Activated naive CD8-positive, alpha-beta T cell treated with anti-CD3 and anti-CD28 coated beads, Interleukin-2, amount 10 ng/mL, durations not matched to agents 7 days and 5 days (primary cell): ENCODE measurements at regions not wholly inside any gene's neighbourhood (a gene's known extent, or its start where the extent isn't known, plus 50 kb on each side); places are given as distances from the start of the nearest gene placed in this dataset.
"Not testable (repeated sequence)": the region's sequence is repeated elsewhere in the genome, so short reads cannot be mapped to it uniquely, and the experiment has no call there.

Experiments
- ATAC-seq: fragments of 150-1000 bp; cut with Tn5 transposase; one replicate; pipeline ENCODE4 v1.10.0; 2021; ENCODE audit warnings: low read depth, moderate library complexity
- POLR2A ChIA-PET: fragments of 350-600 bp; sonication (Branson Sonifier 250); formaldehyde crosslinking; loops from one replicate; lab custom pipeline; 2021; ENCODE audit warnings: antibody characterized with exemption; lab: Charles Lee
- DNase-seq: peaks from one replicate; pipeline ENCODE4 v3.0.0; 2021
- H3K27ac Mint-ChIP-seq: one replicate; pipeline ENCODE4 v1.8.0; 2022; ENCODE audit warnings: mild to moderate bottlenecking, mixed read lengths
- H3K27me3 Mint-ChIP-seq: one replicate; pipeline ENCODE4 v1.8.0; 2022; ENCODE audit warnings: mild to moderate bottlenecking, moderate library complexity, mixed read lengths
- H3K36me3 Mint-ChIP-seq: one replicate; pipeline ENCODE4 v1.8.0; 2021; ENCODE audit warnings: mild to moderate bottlenecking, mixed read lengths
- H3K4me1 Mint-ChIP-seq: one replicate; pipeline ENCODE4 v1.8.0; 2021; ENCODE audit warnings: mixed read lengths
- H3K4me3 Mint-ChIP-seq: one replicate; pipeline ENCODE4 v1.8.0; 2022; ENCODE audit warnings: mild to moderate bottlenecking, moderate library complexity, mixed read lengths
- H3K9me3 Mint-ChIP-seq: one replicate; pipeline ENCODE4 v1.8.0; 2021; ENCODE audit warnings: mixed read lengths

DNA sequence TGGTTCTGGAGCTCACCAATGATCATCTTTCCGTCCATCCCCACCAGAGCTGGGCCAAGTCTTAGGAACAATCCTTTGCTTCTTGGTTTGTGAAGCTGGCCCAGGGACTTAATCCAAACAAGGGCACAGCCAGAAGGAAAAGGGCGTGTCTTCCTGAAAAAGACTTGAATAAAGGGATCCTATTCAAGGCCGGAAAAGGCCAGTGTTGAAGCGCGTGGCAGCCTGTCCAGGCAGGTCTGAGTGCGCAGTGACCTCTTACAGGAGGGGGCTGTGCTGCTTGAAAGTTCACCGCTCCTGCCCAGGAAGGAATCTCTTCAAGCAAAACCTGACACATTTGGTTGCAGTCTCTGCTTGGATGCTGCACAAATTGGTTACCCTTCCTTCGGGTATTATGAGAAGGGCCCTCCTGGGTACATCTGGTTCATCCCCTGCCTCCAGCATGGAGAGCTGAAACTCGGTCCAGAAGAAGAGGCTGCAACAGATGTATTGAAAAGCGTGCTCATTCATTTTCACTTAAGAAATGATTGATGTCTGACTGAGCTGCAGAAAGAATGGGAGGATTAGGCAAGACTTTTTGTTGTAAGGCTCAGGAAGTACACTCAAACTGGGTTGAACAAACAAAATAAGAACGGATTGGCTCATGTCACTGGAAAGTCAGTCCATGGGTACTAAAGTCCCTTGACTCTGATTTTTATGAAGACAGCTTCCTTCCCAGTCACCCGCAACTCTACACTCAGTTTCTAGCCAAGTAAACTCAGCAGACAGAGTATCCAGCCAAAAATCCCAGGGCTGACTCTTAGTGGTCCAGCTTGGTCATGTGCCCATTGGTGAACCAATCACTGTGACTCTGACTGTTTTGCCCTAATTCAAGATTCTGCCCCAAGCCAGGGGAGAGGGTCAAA is 136.3 kb downstream of the TFAP2C start:
- Mint-ChIP-seq H3K4me3 (no peak overlapping the region), H3K36me3 (no peaks in the 10 kb centered on the region), H3K9me3 (peaks cover 1% of the 10 kb centered on the region), H3K27me3 (no peaks in the 10 kb centered on the region), H3K4me1 (no peaks in the 10 kb centered on the region), H3K27ac (no peak overlapping the region)
- POLR2A ChIA-PET: no interaction called here
- ATAC-seq: no peak
- DNase-seq: no peak

- Mint-ChIP-seq H3K27me3 (no peaks in the 10 kb centered on the region), H3K4me1 (no peaks in the 10 kb centered on the region), H3K27ac (no peak overlapping the region), H3K4me3 (no peak overlapping the region), H3K36me3 (no peaks in the 10 kb centered on the region), H3K9me3 (peaks cover 1% of the 10 kb centered on the region)
- no peak for DNase-seq
- POLR2A ChIA-PET: no interaction called here
- no peak for ATAC-seq
Observed at GRCh38 chr20:56766528-56766927, 137.4 kb downstream of the TFAP2C start.

GRCh38 chr20:56769921-56770600 is 141.0 kb downstream of the TFAP2C start:
- POLR2A ChIA-PET: no interaction called here
- H3K27me3 Mint-ChIP-seq: no peaks in the 10 kb centered on the region
- no peak overlapping the region for H3K4me3 Mint-ChIP-seq
- H3K36me3 Mint-ChIP-seq: no peaks in the 10 kb centered on the region
- ATAC-seq: no peak
- H3K9me3 Mint-ChIP-seq: peaks cover 1% of the 10 kb centered on the region
- no peak for DNase-seq
- H3K4me1 Mint-ChIP-seq: no peaks in the 10 kb centered on the region
- H3K27ac Mint-ChIP-seq: no peak overlapping the region

- no peaks in the 10 kb centered on the region for H3K36me3 Mint-ChIP-seq
- no peak for DNase-seq
- POLR2A ChIA-PET: no interaction called here
- H3K27ac Mint-ChIP-seq: no peak overlapping the region
- peaks cover 2% of the 10 kb centered on the region for H3K4me1 Mint-ChIP-seq
- no peak overlapping the region for H3K4me3 Mint-ChIP-seq
- H3K27me3 Mint-ChIP-seq: no peaks in the 10 kb centered on the region
- no peaks in the 10 kb centered on the region for H3K9me3 Mint-ChIP-seq
- ATAC-seq: no peak
Observed at GRCh38 chr20:56773749-56774148, 144.6 kb downstream of the TFAP2C start.

DNA sequence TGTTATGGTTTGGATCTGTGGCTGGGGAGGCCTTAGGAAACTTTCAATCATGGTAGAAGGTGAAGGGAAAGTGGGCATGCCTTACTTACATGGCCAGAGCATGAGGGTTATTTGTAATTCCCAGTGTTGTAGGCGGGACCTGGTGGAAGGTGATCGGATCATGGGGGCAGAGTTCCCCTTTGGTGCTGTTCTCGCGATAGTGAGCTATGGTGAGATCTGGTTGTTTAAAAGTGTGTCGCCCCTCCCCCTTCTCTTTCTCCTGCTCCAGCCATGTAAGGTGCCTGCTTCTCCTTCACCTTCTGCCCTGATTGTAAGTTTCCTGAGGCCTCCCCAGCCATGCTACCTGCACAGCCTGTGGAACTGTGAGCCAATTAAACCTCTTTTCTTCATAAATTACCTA is 145.8 kb downstream of the TFAP2C start:
- H3K4me1 Mint-ChIP-seq: peaks cover 6% of the 10 kb centered on the region
- POLR2A ChIA-PET: no interaction called here
- ATAC-seq: no peak

GRCh38 chr20:56776345-56776744 is 147.2 kb downstream of the TFAP2C start:
- Mint-ChIP-seq H3K4me1 (peaks cover 6% of the 10 kb centered on the region), H3K27ac (no peak overlapping the region), H3K9me3 (no peaks in the 10 kb centered on the region), H3K36me3 (no peaks in the 10 kb centered on the region), H3K4me3 (no peak overlapping the region), H3K27me3 (no peaks in the 10 kb centered on the region)
- ATAC-seq (no peak), DNase-seq (no peak)
- POLR2A ChIA-PET: no interaction called here

More for the DNA sequence above, 145.8 kb downstream of the TFAP2C start:
- Mint-ChIP-seq H3K9me3 (no peaks in the 10 kb centered on the region), H3K36me3 (no peaks in the 10 kb centered on the region), H3K4me3 (no peak overlapping the region), H3K27me3 (no peaks in the 10 kb centered on the region), H3K27ac (no peak overlapping the region)
- no peak for DNase-seq

GRCh38 chr20:56778765-56779195 is 149.7 kb downstream of the TFAP2C start:
- peaks cover 6% of the 10 kb centered on the region for H3K4me1 Mint-ChIP-seq
- no peak for DNase-seq
- H3K4me3 Mint-ChIP-seq: no peak overlapping the region
- peak; percentile 54 for ATAC-seq
- H3K27me3 Mint-ChIP-seq: no peaks in the 10 kb centered on the region
- no peaks in the 10 kb centered on the region for H3K36me3 Mint-ChIP-seq
- H3K9me3 Mint-ChIP-seq: no peaks in the 10 kb centered on the region
- H3K27ac Mint-ChIP-seq: no peak overlapping the region
- POLR2A ChIA-PET: no interaction called here

- Mint-ChIP-seq H3K27ac (no peak overlapping the region), H3K9me3 (no peaks in the 10 kb centered on the region), H3K4me3 (no peak overlapping the region)
Observed at GRCh38 chr20:56779452-56780143, 150.5 kb downstream of the TFAP2C start.

DNA sequence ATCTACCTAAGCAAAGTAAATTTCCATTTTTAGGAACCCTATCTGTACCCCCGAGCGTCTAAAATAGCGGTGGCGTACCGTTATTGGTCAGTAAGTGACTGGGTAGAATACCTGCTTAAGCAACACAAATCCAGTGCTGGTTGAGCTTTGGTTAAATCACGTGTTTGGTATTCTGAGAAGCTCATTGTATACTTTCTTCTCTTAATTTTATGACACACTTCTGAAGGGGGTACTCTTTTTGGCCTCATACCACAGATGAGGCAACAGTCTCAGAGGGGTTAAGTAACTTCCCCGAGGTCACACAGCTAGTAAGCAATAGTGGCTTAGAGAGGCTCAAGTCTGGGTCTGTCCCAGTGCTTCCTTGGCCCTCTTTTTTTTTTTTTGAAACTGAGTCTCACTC is 151.2 kb downstream of the TFAP2C start:
- no peaks in the 10 kb centered on the region for H3K9me3 Mint-ChIP-seq
- H3K27ac Mint-ChIP-seq: no peak overlapping the region
- ATAC-seq: no peak
- peaks cover 6% of the 10 kb centered on the region for H3K4me1 Mint-ChIP-seq
- no peaks in the 10 kb centered on the region for H3K27me3 Mint-ChIP-seq
- H3K4me3 Mint-ChIP-seq: no peak overlapping the region
- H3K36me3 Mint-ChIP-seq: no peaks in the 10 kb centered on the region
- POLR2A ChIA-PET: interaction anchor here (0.7 kb wide), 1 partner anchor 184 kb away, joined by 4 read pairs; no protein-coding TSS in a partner anchor
- DNase-seq: no peak

More at GRCh38 chr20:56779452-56780143, 150.5 kb downstream of the TFAP2C start:
- ATAC-seq (no peak), DNase-seq (no peak)
- Mint-ChIP-seq H3K27me3 (no peaks in the 10 kb centered on the region), H3K4me1 (peaks cover 6% of the 10 kb centered on the region), H3K36me3 (no peaks in the 10 kb centered on the region)
- POLR2A ChIA-PET: interaction anchor here (0.6 to 0.7 kb wide), 2 partner anchors 16 to 185 kb away, joined by 4 read pairs; no protein-coding TSS in a partner anchor

GRCh38 chr20:56781108-56781739 is 152.1 kb downstream of the TFAP2C start:
- H3K9me3 Mint-ChIP-seq: no peaks in the 10 kb centered on the region
- POLR2A ChIA-PET: no interaction called here
- no peaks in the 10 kb centered on the region for H3K27me3 Mint-ChIP-seq
- no peak overlapping the region for H3K4me3 Mint-ChIP-seq
- H3K36me3 Mint-ChIP-seq: no peaks in the 10 kb centered on the region
- DNase-seq (no peak), ATAC-seq (no peak)
- H3K4me1 Mint-ChIP-seq: peaks cover 6% of the 10 kb centered on the region
- H3K27ac Mint-ChIP-seq: no peak overlapping the region

DNA sequence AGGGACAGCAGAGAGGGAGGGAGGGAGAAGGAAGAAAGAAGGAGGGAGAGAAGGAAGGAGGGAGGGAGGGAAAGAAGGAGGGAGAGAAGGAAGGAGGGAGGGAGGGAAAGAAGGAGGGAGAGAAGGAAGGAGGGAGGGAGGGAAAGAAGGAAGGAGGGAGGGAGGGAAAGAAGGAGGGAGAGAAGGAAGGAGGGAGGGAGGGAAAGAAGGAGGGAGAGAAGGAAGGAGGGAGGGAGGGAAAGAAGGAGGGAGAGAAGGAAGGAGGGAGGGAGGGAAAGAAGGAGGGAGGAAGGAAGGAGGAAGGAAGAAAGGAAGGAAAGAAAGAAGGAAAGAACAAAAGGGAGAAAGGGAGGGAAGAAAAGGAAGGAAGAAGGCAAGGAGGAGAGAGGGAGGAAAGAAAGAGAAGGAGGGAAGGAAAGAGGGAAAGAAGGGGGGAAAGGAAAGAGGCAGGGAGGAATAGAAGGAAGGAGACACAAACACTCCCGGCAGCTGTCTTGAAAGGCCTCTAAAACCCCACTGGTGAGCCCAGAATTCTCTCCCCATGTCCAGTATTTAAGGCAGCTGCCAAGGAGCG is 153.0 kb downstream of the TFAP2C start:
- not testable (repeated sequence) for H3K9me3 Mint-ChIP-seq, ATAC-seq

GRCh38 chr20:56782814-56783213 is 153.7 kb downstream of the TFAP2C start:
- H3K27me3 Mint-ChIP-seq, H3K4me1 Mint-ChIP-seq, ATAC-seq, POLR2A ChIA-PET, H3K36me3 Mint-ChIP-seq, H3K4me3 Mint-ChIP-seq, DNase-seq, H3K9me3 Mint-ChIP-seq, H3K27ac Mint-ChIP-seq: not testable (repeated sequence)

More for the DNA sequence above, 153.0 kb downstream of the TFAP2C start:
- H3K4me3 Mint-ChIP-seq, POLR2A ChIA-PET, H3K4me1 Mint-ChIP-seq, H3K36me3 Mint-ChIP-seq, H3K27me3 Mint-ChIP-seq, H3K27ac Mint-ChIP-seq, DNase-seq: not testable (repeated sequence)

DNA sequence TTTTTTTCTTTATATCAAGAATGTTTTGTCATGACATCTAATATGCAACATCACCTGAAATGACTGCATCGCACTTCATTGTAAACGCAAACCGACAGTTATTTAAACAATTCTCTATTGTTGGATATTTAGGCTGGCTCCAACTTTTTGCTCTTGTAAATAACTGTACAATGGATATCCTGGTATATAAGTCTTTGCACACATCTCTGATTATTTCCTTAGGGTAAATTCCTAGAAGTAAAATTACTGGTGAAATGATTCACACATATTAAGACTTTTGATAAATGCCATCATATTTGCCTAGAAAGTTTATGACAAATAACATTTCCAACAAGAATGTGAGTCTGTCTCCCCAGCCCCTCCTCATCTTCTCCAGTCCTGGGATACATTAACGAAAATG is 154.7 kb downstream of the TFAP2C start:
- peaks cover 3% of the 10 kb centered on the region for H3K4me1 Mint-ChIP-seq
- H3K4me3 Mint-ChIP-seq: no peak overlapping the region
- H3K27me3 Mint-ChIP-seq: no peaks in the 10 kb centered on the region
- H3K36me3 Mint-ChIP-seq: no peaks in the 10 kb centered on the region
- no peak for DNase-seq
- no peaks in the 10 kb centered on the region for H3K9me3 Mint-ChIP-seq
- POLR2A ChIA-PET: no interaction called here
- H3K27ac Mint-ChIP-seq: no peak overlapping the region
- no peak for ATAC-seq
